ENCODE measurements at regions not wholly inside any gene's neighbourhood (a gene's known extent, or its start where the extent isn't known, plus 50 kb on each side); places are given as distances from the start of the nearest gene placed in this dataset.
A peak's percentile ranks its signal among the peaks of the same experiment; 100 is the strongest.

GRCh38 chr2:128644156-128644555 lies 325.5 kb upstream of the HS6ST1 start:
- in situ Hi-C loops (cut with HindIII; ENCODE audit: low pct_ligation_motif_present, low sequenced_read_pairs), result no loop called here
- H3K27me3 ChIP-seq (replicated peaks), result no peaks in the 10 kb centered on the region
- DNase-seq, result no peak
- H3K4me3 ChIP-seq (ENCODE audit: low read depth, low read length), result no peak overlapping the region
- H3K27ac ChIP-seq, result no peak overlapping the region
- no peak for TF ChIP-seq CTCF (IDR thresholded peaks at IDR 0.05; ENCODE audit: low read depth, low read length, missing control alignments)
- H3K36me3 ChIP-seq (replicated peaks), result no peaks in the 10 kb centered on the region

- peak; percentile 32 for TF ChIP-seq CTCF (IDR thresholded peaks at IDR 0.05; ENCODE audit: low read depth, low read length, missing control alignments)
- in situ Hi-C loops (cut with HindIII; ENCODE audit: low pct_ligation_motif_present, low sequenced_read_pairs), result no loop called here
- DNase-seq, result no peak
- no peak overlapping the region for H3K27ac ChIP-seq
- H3K27me3 ChIP-seq (replicated peaks), result no peaks in the 10 kb centered on the region
- H3K4me3 ChIP-seq (ENCODE audit: low read depth, low read length), result no peak overlapping the region
- H3K36me3 ChIP-seq (replicated peaks), result no peaks in the 10 kb centered on the region
Observed at GRCh38 chr2:128644718-128645256, 326.1 kb upstream of the HS6ST1 start.

- Histone ChIP-seq H3K27me3 (replicated peaks) (no peaks in the 10 kb centered on the region), H3K4me3 (ENCODE audit: low read depth, low read length) (no peak overlapping the region), H3K36me3 (replicated peaks) (no peaks in the 10 kb centered on the region), H3K27ac (no peak overlapping the region)
- in situ Hi-C loops (cut with HindIII; ENCODE audit: low pct_ligation_motif_present, low sequenced_read_pairs), result no loop called here
- no peak for TF ChIP-seq CTCF (IDR thresholded peaks at IDR 0.05; ENCODE audit: low read depth, low read length, missing control alignments)
- DNase-seq, result no peak
Observed at GRCh38 chr2:128645631-128646030, 327.0 kb upstream of the HS6ST1 start.

- Histone ChIP-seq H3K4me3 (ENCODE audit: low read depth, low read length) (no peak overlapping the region), H3K36me3 (replicated peaks) (no peaks in the 10 kb centered on the region), H3K27me3 (replicated peaks) (no peaks in the 10 kb centered on the region), H3K27ac (no peak overlapping the region)
- TF ChIP-seq CTCF (IDR thresholded peaks at IDR 0.05; ENCODE audit: low read depth, low read length, missing control alignments), result no peak
- no peak for DNase-seq
- in situ Hi-C loops (cut with HindIII; ENCODE audit: low pct_ligation_motif_present, low sequenced_read_pairs), result no loop called here
Observed at GRCh38 chr2:128646091-128646490, 327.4 kb upstream of the HS6ST1 start.

- in situ Hi-C loops (cut with HindIII; ENCODE audit: low pct_ligation_motif_present, low sequenced_read_pairs), result no loop called here
- no peak overlapping the region for H3K27ac ChIP-seq
- DNase-seq, result no peak
- no peak overlapping the region for H3K4me3 ChIP-seq (ENCODE audit: low read depth, low read length)
- no peaks in the 10 kb centered on the region for H3K27me3 ChIP-seq (replicated peaks)
- H3K36me3 ChIP-seq (replicated peaks), result no peaks in the 10 kb centered on the region
- no peak for TF ChIP-seq CTCF (IDR thresholded peaks at IDR 0.05; ENCODE audit: low read depth, low read length, missing control alignments)
Observed at GRCh38 chr2:128646691-128647090, 328.0 kb upstream of the HS6ST1 start.

- Histone ChIP-seq H3K4me3 (ENCODE audit: low read depth, low read length) (no peak overlapping the region), H3K27ac (no peak overlapping the region), H3K36me3 (replicated peaks) (no peaks in the 10 kb centered on the region), H3K27me3 (replicated peaks) (no peaks in the 10 kb centered on the region)
- no peak for DNase-seq
- in situ Hi-C loops (cut with HindIII; ENCODE audit: low pct_ligation_motif_present, low sequenced_read_pairs), result no loop called here
- TF ChIP-seq CTCF (IDR thresholded peaks at IDR 0.05; ENCODE audit: low read depth, low read length, missing control alignments), result no peak
Observed at GRCh38 chr2:128651000-128651399, 332.3 kb upstream of the HS6ST1 start.

Measured in brain microvascular endothelial cell (primary cell).